Endothelial cell of umbilical vein (primary cell): ENCODE measurements at regions not wholly inside any gene's neighbourhood (a gene's known extent, or its start where the extent isn't known, plus 50 kb on each side); places are given as distances from the start of the nearest gene placed in this dataset.

Source experiments
- BruUV-seq: library from RNA; stranded (reverse); fragments of 400-500 nt; replicated peaks from 2 replicates; lab custom pipeline; 2021; lab: Mats Ljungman, UMichigan
- CTCF ChIA-PET: fragments of 300-600, 350-600 bp; sonication (Branson Sonifier 250); formaldehyde crosslinking; loops from one replicate; lab custom pipeline; 2021; ENCODE audit warnings: antibody characterized with exemption, inconsistent platforms; lab: Charles Lee
- POLR2A ChIA-PET: fragments of 300-600, 350-600 bp; sonication (Branson Sonifier 250); formaldehyde crosslinking; loops from one replicate; lab custom pipeline; 2021; ENCODE audit warnings: antibody characterized with exemption, inconsistent platforms; lab: Charles Lee
- DNase-seq: peaks from one replicate; pipeline ENCODE4 v3.0.0-alpha.2; 2011; ENCODE audit warnings: low read depth, low spot score
- FAIRE-seq: peaks from 2 replicates; lab custom pipeline; 2011; peaks lifted over from hg19 to GRCh38; lab: Jason Lieb, UNC
- H2AFZ ChIP-seq: 2 replicates; pipeline ENCODE4 v1.6.0; 2012; ENCODE audit warnings: low read depth, low read length, control low read depth, inconsistent platforms
- H3K27ac ChIP-seq: 2 replicates; pipeline ENCODE4 v1.5.1; 2011; ENCODE audit warnings: low read depth, mild to moderate bottlenecking, control low read depth, low read length, moderate library complexity; ENCODE audit not compliant: insufficient read depth
- H3K27me3 ChIP-seq, 2 experiments: 2 replicates each; pipeline versions ENCODE4 v1.6.0 to v1.6.1; 2011; ENCODE audit warnings: low read length in 2 of 2, mixed read lengths in 1 of 2; ENCODE audit not compliant: control insufficient read depth in 2 of 2, insufficient read depth in 2 of 2
- H3K36me3 ChIP-seq, 2 experiments: 2 replicates in 1 of 2; 3 replicates in 1 of 2; pipeline ENCODE4 v1.5.1; 2011; ENCODE audit warnings: low read length in 2 of 2, mild to moderate bottlenecking in 1 of 2, moderate library complexity in 1 of 2; ENCODE audit not compliant: control insufficient read depth in 2 of 2, insufficient read depth in 2 of 2; ENCODE audit errors: extremely low read depth in 1 of 2
- H3K4me1 ChIP-seq: 3 replicates; pipeline ENCODE4 v1.5.1; 2011; ENCODE audit warnings: mild to moderate bottlenecking, low read length; ENCODE audit not compliant: control insufficient read depth, insufficient read depth; ENCODE audit errors: extremely low read depth
- H3K4me2 ChIP-seq: 2 replicates; pipeline ENCODE4 v1.6.1; 2011; ENCODE audit warnings: low read length, control low read depth, mixed read lengths; ENCODE audit not compliant: insufficient read depth
- H3K4me3 ChIP-seq, 3 experiments: fragments of 200-600 bp in 1 of 3; sonication (generic), shearing (Covaris generic) in 1 of 3; replicated peaks in 1 of 3; 2 replicates each; pipeline ENCODE4 v1.5.1; 2011 to 2016; ENCODE audit warnings: control low read depth in 3 of 3, low read length in 3 of 3, mild to moderate bottlenecking in 2 of 3, inconsistent platforms in 1 of 3, low read depth in 1 of 3, moderate library complexity in 1 of 3; ENCODE audit not compliant: insufficient read depth in 1 of 3
- H3K79me2 ChIP-seq: 2 replicates; pipeline ENCODE4 v1.6.0; 2012; ENCODE audit warnings: low read length, inconsistent platforms; ENCODE audit not compliant: control insufficient read depth, insufficient read depth
- H3K9ac ChIP-seq: replicated peaks from 2 replicates; pipeline ENCODE3; 2011; ENCODE audit warnings: low read length, control low read depth; ENCODE audit not compliant: insufficient read depth; ENCODE audit errors: extremely low read depth
- H3K9me1 ChIP-seq: replicated peaks from 3 replicates; pipeline ENCODE4 v1.6.0; 2011; ENCODE audit warnings: mild to moderate bottlenecking, low read length; ENCODE audit not compliant: control insufficient read depth, insufficient read depth; ENCODE audit errors: extremely low read depth
- H3K9me3 ChIP-seq: replicated peaks from 2 replicates; pipeline ENCODE4 v1.5.1; 2012; ENCODE audit warnings: low read length, inconsistent platforms; ENCODE audit not compliant: control insufficient read depth, insufficient read depth
- H4K20me1 ChIP-seq: replicated peaks from 2 replicates; pipeline ENCODE3; 2011; ENCODE audit warnings: mild to moderate bottlenecking, low read length; ENCODE audit not compliant: control insufficient read depth, insufficient read depth; ENCODE audit errors: extremely low read depth
- CTCF ChIP-seq, 2 donors: IDR thresholded peaks; 1 replicate in 1 of 2; 2 replicates in 1 of 2; pipeline ENCODE4 v1.5.1; 2011; ENCODE audit warnings: low read length in 2 of 2, mild to moderate bottlenecking in 2 of 2, moderate library complexity in 2 of 2, control low read depth in 1 of 2, inconsistent platforms in 1 of 2, low read depth in 1 of 2; ENCODE audit not compliant: insufficient read depth in 1 of 2; ENCODE audit errors: extremely low read depth in 1 of 2
- EZH2 ChIP-seq: IDR thresholded peaks from 2 replicates; pipeline ENCODE4 v1.6.1; 2012; ENCODE audit warnings: borderline replicate concordance, low read depth, mild to moderate bottlenecking, moderate library complexity, low read length, inconsistent platforms; ENCODE audit not compliant: severe bottlenecking
- FOS ChIP-seq: IDR thresholded peaks from 2 replicates; pipeline ENCODE4 v1.6.1; 2011; ENCODE audit warnings: mild to moderate bottlenecking, low read length, moderate library complexity, borderline replicate concordance; ENCODE audit not compliant: insufficient read depth
- GATA2 ChIP-seq: IDR thresholded peaks from 2 replicates; pipeline ENCODE4 v1.7.0; 2011; ENCODE audit warnings: low read depth, mild to moderate bottlenecking, moderate library complexity, mixed read lengths, low read length; ENCODE audit not compliant: insufficient read length, insufficient read depth
- JUN ChIP-seq: IDR thresholded peaks from 2 replicates; pipeline ENCODE4 v1.6.1; 2011; ENCODE audit warnings: borderline replicate concordance, low read depth; ENCODE audit not compliant: insufficient read length, insufficient read depth
- MAX ChIP-seq: IDR thresholded peaks from 2 replicates; pipeline ENCODE4 v1.6.1; 2011; ENCODE audit not compliant: insufficient read depth, insufficient read length
- MYC ChIP-seq: IDR thresholded peaks from one replicate; pipeline ENCODE4 v1.6.1; 2011; ENCODE audit warnings: mild to moderate bottlenecking, low read depth, low read length
- POLR2A ChIP-seq: IDR thresholded peaks from 2 replicates; pipeline ENCODE4 v1.6.1; 2012; ENCODE audit warnings: low read depth, mild to moderate bottlenecking, control low read depth, low read length
- POLR2AphosphoS5 ChIP-seq: IDR thresholded peaks from 2 replicates; pipeline ENCODE4 v1.6.1; 2012; ENCODE audit warnings: low read depth, mild to moderate bottlenecking, control low read depth, low read length, moderate library complexity; ENCODE audit not compliant: insufficient read depth
- dilution Hi-C: fragments of 300-500 bp; cut with MboI; formaldehyde crosslinking; loops from one replicate; pipeline ENCODE4 v1.15.0; 2019; ENCODE audit warnings: low sequenced_read_pairs; ENCODE audit not compliant: extremely low pct_ligation_motif_present
- intact Hi-C: fragments of 100-400 bp; cut with micrococcal nuclease; formaldehyde crosslinking; loops from one replicate; pipeline ENCODE4 v1.10.0; 2022

GRCh38 chr20:24382743-24383142 is 86.7 kb upstream of the SYNDIG1 start:
- no peak overlapping the region for H3K9ac ChIP-seq
- H3K4me3 ChIP-seq: no peak overlapping the region
- H3K4me1 ChIP-seq: no peaks in the 10 kb centered on the region
- H3K4me2 ChIP-seq: no peak overlapping the region
- H3K27me3 ChIP-seq: no peaks in the 10 kb centered on the region
- ChIA-PET CTCF (no interaction called here), POLR2A (no interaction called here)
- no peaks in the 10 kb centered on the region for H3K9me3 ChIP-seq
- no peaks in the 10 kb centered on the region for H4K20me1 ChIP-seq
- TF ChIP-seq JUN: no peak
- TF ChIP-seq MYC: no peak
- TF ChIP-seq GATA2: no peak
- no peak for TF ChIP-seq MAX
- no peaks in the 10 kb centered on the region for H3K36me3 ChIP-seq
- no peak for FAIRE-seq
- intact Hi-C loops: no loop called here
- no peak overlapping the region for H2AFZ ChIP-seq
- no TSS peak for BruUV-seq
- dilution Hi-C loops: no loop called here
- H3K9me1 ChIP-seq: no peaks in the 10 kb centered on the region
- no peaks in the 10 kb centered on the region for H3K79me2 ChIP-seq
- no peak for DNase-seq
- no peak overlapping the region for H3K27ac ChIP-seq

- DNase-seq (no peak), FAIRE-seq (no peak)
- Histone ChIP-seq H3K36me3 (no peaks in the 10 kb centered on the region), H3K27ac (no peak overlapping the region), H3K9ac (no peak overlapping the region), H3K4me2 (no peak overlapping the region), H3K27me3 (no peaks in the 10 kb centered on the region), H3K79me2 (no peaks in the 10 kb centered on the region), H3K4me1 (no peaks in the 10 kb centered on the region), H3K4me3 (no peak overlapping the region), H3K9me1 (no peaks in the 10 kb centered on the region), H4K20me1 (no peaks in the 10 kb centered on the region), H3K9me3 (no peaks in the 10 kb centered on the region), H2AFZ (no peak overlapping the region)
- POLR2A ChIA-PET: no interaction called here
- CTCF ChIA-PET: no interaction called here
- intact Hi-C loops (no loop called here), dilution Hi-C loops (no loop called here)
- TF ChIP-seq EZH2 (no peak), MAX (no peak), CTCF (IDR thresholded peaks at IDR 0.05; ENCODE audit: extremely low read depth in 1 of 2, insufficient read depth in 1 of 2, low read depth in 1 of 2, low read length in 2 of 2) (no peak), GATA2 (no peak), POLR2AphosphoS5 (no peak), POLR2A (no peak), MYC (no peak), FOS (no peak), JUN (no peak)
- BruUV-seq: no TSS peak
Measured at GRCh38 chr20:24382331-24382730, 87.1 kb upstream of the SYNDIG1 start.
